RCC 7860 (cell line): ENCODE measurements at regions not wholly inside any gene's neighbourhood (a gene's known extent, or its start where the extent isn't known, plus 50 kb on each side); places are given as distances from the start of the nearest gene placed in this dataset.

Source experiments
- DNase-seq: peaks from one replicate; pipeline ENCODE4 v3.0.0-alpha.2; 2015; ENCODE audit warnings: low spot score
- FAIRE-seq: peaks from 2 replicates; lab custom pipeline; 2012; peaks lifted over from hg19 to GRCh38; lab: Jason Lieb, UNC

DNA sequence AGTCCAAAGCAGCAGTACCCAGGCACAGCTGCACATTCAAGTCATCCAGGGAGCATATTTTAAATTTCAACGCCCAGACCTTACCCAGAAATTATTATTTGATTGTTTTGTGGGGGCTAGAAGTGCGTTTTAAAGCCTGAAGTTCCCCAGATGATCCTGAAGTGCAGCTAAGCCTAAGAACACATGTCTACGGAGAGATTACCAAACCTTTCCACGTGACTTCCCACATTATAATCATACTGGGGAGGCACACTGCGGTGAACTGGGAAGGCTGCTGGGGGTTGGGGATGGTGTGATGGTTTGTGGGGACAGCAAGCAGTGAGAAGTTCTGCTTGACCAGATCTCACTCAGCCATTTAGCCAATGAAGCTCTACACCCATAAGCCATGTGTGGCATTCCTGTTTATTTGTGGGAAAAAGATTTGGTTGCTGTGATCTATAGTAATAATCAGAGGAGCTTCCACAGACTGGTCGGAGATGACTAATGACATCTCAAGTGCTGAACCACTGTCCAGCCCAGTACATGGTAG is 93.4 kb upstream of the CDH6 start:
- FAIRE-seq (peak; percentile 100), DNase-seq (peak; percentile 97)

DNA sequence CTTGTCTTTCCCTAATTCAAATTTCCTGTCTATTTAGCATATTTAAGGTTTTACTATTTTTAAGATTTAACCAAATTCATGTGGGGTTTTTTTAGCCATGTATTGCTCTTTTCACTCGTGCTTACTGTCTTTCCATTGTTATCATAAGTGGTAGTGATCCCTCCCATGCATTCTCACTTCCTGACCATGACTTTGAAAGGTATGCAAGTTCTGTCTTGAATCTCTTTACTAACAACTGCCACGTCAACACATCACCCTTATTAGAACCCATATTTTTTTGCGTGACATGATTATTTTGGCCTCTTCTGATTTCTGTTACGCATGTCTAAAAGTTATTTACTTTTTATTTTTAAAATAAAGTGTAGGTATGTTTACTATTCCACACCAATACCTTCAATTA is 94.7 kb upstream of the CDH6 start:
- DNase-seq: no peak
- peak; percentile 68 for FAIRE-seq

DNA sequence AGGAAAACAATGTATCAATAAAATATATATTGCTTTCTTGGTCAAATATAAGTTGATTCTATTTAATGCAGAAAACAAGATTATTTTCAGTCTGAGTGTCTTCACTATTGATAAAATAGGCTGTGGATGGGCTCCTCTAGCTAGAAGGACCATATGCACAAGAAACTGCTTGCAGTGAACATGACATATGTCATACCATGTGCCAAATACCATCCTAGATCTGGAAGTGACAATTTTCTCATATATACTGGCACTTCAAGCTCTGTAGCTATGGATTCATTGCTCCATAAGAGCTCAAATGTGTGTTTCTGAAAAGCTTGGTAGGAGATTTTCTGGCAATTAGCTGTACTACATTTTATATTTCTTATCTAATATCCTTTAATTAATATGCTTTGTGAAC is 95.6 kb upstream of the CDH6 start:
- DNase-seq (no peak), FAIRE-seq (no peak)

DNA sequence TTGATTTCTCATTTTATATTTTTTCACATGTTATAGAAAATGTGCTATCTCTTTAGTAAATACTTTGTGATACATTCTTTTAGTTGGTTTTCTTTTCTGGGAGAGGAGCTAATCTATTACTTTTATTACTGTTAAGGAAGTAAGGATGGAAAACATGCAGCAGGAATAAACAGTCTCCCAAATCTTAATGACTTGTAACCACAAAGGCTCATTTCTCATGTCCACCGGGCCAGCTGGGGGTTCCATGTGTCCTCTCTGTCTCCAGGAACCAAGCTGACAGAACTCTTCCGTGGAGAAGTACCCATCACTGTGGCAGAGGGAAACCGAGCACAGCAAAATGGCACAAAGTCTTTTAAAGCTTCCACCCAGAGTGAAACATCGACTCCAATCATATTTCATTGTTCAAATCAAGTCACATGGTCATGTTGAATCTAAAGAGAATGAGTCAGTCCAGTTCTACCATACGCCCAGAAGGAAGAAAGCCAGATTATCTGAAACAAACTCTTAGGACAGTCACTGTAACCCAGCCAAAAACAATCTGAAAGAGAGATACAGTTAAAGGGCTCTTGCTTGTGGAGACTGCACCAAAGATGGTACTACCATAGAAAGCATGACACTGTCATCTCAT is 97.1 kb upstream of the CDH6 start:
- FAIRE-seq: peak; percentile 90

DNA sequence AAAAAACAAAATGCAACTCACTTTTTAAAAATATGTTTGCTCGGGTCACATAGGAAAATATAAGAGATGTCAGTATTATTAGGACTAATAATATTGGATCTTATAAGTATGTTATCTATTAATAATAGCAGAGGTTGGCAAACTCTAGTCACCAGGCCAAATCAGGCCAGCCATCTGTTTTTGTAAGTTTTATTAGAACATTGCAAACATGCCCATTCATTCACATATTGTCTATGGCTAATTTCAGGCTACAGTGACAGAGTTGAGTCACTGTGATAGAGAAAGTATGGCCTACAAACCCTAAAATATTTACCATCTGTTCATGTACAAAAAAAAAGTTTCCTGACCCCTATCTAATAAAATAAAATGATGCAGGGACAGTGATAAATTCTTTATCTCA is 97.7 kb upstream of the CDH6 start:
- FAIRE-seq (no peak), DNase-seq (no peak)

More for the DNA sequence above, 97.1 kb upstream of the CDH6 start:
- DNase-seq: peak; percentile 55

DNA sequence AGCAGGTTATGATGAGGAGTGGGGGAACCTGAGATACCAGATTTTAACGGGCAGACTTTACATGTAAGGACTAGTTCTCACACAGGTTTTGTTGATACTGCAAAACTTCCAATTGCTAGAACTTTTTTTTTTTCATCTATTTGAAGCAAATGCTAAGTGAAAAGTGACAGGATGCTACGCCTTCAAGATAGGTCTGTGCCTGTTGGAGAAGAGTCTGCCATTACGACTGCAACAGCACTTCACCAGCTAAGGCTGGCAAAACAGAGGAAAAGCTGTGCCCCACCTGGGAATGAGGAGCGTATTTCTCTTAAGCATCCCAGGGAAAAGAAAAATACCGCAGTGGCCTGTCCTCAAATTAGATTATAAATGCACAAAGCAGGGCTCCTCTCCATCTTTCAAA is 102.0 kb upstream of the CDH6 start:
- no peak for FAIRE-seq
- DNase-seq: no peak

DNA sequence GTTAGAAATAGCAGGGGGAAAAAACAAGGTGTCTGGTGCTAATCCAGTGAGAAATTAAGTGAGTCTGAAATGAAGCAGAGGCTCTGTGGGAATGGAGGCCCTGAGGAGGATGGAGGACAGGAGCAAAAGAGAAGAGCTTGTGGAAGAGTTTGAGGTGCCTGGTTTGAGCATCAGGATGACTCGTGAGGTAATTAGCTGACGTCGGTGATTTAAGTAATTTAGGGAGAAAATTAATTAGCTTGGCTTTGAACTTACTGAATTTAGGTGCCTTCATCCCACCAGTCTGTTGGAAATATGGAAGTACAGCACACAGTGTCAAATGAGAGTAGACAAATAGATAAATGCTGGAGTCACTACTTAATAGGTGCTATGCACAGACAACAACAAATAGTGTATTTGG is 103.0 kb upstream of the CDH6 start:
- no peak for FAIRE-seq
- DNase-seq: no peak

DNA sequence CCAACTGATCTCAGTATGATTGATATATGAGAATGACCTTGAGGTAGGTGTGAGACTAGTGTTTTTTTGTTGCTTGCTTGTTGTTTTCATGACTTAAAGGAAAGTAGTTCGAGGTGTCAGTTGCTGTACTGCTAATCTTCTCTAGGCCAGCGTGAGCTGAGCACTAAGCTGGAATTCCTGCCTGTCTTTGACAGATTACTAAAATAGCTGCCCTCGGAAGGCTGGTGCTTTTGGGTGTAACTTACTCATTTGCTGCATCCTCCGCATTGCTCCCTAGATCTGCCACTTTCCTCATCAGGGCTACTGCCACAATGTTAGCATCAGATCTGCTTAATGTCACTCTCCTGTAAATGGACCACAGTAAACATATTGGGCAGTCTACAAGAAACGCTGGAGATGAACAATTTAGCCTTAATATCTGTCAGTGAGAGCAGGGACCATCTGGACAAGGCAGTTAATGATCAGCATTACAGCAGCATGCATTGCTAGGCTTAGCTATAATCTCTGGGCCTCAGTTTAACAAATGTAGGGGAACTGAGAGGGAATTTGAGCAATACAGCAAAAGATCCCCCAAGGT is 106.6 kb upstream of the CDH6 start:
- no peak for DNase-seq
- FAIRE-seq: no peak

DNA sequence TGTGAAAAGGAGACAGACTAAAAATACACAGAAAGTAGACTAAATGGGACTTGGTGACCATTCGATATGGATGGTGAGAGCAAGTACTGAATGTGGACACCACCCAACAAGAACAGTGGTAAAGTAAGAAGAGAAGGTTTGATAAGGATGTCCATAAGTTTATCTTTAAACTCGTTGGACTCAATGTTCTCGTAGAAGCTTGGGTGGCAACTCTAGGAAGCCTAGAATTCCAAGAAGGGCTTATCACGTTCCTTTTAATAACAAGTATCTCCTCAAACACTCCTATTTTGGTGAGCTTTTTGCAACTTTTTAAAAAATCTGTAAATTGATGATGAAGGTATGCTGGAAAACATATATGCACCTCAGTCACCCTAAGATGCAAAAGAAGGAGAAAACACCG is 108.6 kb upstream of the CDH6 start:
- FAIRE-seq (no peak), DNase-seq (no peak)

DNA sequence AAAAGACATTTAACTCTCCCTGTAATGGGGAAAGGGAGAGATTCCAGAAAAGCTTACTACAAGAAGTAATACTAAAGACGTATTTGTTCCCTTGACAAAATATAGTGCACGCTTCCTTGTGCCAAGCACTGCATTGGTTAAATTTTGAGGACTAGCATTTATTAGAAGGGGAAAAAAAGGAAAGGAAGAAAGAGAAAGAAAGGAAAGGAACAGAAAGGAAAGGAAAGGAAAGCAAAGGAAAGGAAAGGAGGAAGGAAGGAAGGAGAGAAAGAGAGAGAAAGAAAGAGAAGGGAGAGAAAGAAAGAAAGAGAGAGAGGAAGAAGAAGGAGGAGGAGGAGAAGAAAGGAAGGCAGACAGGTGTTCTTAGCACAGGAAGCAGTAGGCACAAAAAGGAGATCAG is 110.1 kb upstream of the CDH6 start:
- DNase-seq: no peak
- FAIRE-seq: no peak

DNA sequence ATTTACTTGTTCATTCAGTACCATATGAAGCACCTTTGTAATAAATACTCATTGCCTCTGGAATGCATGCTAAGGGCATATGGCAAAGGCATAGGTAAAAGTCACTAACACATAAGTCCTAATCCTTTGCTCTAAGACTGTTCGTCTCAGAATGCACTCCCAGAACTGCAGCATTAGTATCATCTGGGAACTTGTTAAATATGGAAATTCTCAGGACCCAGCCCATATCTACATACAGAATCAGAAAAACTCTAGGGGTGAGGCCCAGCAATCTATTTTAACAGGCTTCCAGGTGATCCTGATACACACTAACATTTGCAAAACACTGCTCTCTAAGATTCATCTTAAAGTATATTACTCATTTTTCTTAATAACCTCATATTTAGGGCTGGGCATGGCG is 113.8 kb upstream of the CDH6 start:
- no peak for FAIRE-seq

DNA sequence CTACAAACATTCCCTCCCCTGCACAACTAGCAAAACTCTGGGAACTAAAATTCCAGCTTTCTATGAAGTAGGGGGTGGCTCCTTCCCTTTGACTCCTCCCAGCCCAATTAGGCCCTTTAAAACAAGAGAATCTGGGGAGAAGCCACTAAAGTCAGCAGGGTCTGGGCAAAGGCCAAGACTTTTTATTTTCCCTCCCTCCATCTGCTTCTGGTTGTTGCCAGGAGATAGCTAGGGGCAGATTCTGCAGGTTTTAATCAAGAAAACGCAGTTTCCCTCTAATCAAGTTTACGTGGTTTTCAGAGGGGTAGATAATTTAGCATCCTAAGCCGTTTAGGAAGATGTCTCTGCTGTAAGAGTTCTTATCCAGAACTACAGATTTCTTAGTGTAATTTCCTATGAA is 114.5 kb upstream of the CDH6 start:
- no peak for DNase-seq
- FAIRE-seq: no peak

More for the DNA sequence above, 113.8 kb upstream of the CDH6 start:
- DNase-seq: no peak

DNA sequence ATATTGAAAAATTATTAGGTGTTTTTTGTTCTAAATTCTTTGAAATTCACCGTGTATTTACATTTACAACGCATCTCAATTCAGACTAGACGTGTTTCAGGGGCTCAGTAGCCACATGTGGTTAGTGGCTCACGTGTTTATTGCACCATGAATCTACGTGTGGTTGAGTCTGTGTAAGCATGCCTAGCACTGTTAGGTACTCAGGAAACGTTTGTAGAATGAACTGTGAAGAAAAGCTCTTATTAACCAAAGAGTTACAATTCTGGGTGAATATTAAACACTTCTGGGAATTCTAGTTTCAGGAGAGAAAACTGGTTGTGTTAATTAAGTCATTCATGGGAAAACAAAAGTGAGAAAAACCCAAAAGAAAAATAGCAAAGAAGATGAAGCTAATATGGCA is 117.5 kb upstream of the CDH6 start:
- no peak for DNase-seq
- FAIRE-seq: no peak

DNA sequence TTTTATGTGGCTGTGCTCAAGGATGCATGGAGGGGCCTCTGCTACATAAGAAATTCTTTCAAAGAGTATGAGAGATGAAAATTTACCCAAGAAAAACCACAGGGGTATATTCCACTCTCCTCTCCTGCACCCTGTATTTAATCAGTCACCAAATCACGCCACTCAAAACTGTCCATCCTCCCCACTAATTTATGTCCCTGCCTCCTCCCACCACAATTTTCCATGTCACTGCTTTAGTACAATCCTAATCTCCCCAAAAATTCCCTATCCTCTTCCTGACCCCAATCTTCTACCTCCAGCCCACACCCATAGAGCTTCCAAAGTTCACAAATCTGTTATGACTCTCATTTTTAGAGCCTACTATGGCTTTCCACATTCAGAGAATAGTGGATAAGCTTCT is 125.2 kb upstream of the CDH6 start:
- DNase-seq (no peak), FAIRE-seq (no peak)

DNA sequence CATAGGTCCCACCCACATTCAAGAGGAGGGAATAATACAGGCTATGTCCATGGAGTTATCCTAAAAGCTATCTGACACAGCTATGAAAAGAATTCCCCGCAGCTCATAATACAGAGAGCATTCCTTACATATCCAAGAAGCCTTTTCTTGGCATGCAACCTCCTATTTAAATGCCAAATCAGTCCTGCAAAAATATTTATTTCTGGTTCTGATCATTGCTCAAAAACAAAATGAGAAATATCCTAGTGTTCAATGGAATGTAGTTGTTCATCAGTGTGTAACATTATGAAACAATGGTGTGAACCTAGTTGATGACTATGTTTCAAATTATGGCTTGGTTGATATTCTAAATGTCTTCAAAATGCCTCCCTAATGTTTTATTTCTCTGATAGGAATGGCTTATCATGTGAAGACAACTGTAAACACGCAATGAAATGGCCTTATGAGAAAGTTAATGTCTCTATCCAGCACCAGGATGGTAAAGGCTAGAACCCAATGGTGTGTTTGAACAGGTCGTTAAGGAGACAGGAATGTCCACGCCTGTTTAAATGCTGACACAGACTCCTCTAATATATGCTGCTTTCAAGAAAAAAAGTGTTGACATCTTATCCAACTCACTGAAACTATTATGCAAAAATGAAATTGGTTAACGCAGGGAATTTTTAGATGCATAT is 126.7 kb upstream of the CDH6 start:
- FAIRE-seq: no peak
- DNase-seq: no peak

DNA sequence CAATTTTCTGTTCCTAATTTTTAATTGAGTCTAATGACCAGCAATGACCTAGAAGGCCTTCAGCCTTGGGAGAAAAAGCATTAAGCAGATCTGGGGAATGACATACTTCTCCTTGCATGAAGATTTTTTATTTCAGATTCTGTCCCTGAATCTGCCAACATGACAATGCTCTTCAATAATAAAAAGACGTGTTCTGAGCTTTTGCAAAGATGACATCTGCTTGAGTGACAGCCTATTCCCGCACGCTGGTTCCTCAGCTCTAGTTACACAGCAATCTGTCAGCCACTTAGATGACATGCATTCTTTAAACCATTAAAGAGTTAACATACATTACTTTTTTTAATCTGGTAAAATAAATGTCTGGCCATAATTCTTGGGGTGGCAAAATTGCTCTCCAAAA is 129.3 kb upstream of the CDH6 start:
- no peak for FAIRE-seq
- no peak for DNase-seq

DNA sequence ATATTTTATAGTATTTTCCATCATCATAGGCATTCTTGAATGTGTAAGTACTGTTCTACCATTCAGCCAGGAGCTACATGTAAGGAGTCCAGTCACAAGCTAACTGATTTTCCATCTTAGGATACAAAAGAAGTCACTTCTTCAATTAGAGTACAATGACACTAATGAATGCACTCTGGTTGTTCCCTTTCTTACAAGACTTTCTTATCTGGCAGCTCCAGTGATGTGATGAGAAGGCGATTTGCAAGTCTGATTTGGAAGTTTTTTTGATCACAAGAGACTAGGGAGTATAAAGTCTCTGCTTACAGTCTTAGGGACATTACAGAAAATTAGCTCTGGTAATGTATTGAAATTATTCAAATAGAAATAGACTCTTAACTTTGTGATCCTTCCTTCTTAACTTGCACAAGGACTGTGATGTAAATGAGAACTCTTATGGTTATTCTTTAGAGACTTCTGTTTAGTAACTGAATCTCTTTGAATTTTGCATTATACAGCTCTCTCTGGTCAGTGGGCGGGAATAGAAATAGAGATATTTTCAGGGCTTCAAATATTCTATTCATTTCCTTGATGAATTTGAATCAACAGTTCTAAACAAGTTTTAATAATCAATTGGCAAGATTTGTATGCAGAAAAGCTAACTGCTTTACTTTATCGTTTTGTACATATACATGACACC is 130.4 kb upstream of the CDH6 start:
- DNase-seq (no peak), FAIRE-seq (no peak)

DNA sequence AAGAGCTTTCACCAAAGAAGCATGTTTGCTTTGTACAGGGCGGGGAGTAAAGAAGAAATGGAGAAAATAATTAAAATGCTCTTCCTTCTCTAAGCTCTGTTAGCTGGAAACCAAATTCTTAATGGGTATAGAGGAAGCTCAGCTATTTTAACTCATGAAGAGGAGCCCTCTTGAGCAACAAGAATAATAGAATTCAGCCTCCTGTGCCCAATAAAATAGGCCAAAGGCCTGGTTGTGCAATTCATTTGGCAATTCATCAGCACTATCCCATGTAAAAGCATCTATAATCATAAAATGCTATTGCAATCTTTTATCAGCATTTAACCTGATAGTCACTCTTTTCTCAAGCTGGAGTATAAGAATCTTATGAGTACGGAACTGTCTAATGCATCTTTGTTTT is 133.6 kb upstream of the CDH6 start:
- no peak for DNase-seq
- no peak for FAIRE-seq

DNA sequence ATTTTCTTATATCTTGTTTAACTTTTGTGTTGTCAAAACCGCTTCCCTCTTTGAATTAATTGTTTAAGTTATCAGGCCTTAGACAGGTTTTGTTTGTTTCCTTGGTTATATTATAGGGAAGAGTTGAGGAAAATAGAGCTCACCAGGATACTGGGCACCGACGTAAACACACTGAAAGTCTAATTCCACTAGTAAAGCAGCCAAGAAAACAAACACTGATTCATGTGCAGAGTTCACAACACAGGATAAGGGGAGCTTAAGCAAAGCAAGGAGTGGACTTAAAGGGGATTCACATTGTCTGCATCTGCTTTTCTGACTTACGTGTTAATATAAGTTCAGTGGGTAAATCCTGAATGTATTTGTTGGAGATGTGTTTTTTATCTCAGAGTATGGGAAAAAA is 139.0 kb upstream of the CDH6 start:
- FAIRE-seq: no peak
- DNase-seq: no peak

DNA sequence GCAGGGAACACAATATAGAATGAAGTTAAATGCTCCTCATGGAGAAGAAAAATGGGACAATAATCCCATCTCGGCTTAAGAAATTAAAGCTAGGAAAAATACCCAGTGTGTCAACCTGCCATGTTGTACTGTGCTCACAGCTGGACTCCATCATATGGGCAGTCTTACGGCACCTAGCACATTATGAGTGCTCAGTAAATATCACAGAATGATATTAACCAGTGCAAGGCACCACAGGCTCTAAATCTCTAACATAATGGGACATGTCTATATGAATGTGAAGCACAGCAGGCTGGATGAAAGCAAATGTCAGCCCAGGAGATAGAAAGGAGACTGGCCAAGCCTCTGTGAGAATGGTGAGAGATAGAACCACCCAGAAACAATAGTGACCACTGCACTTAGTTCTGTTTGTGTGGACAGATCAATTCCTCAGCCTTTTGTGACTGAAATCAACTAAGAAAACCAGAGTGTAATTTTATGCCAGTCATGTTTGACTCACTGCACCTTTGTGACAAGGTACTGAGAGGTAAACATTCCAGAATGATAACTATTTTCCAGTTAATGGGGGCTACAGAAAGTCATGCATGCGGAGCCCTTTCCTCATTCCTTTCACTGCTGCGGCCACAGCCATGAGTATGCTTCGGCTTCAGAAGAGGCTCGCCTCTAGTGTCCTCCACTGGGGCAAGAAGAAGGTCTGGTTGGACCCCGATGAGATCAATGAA is 140.4 kb upstream of the CDH6 start:
- FAIRE-seq (no peak), DNase-seq (no peak)

DNA sequence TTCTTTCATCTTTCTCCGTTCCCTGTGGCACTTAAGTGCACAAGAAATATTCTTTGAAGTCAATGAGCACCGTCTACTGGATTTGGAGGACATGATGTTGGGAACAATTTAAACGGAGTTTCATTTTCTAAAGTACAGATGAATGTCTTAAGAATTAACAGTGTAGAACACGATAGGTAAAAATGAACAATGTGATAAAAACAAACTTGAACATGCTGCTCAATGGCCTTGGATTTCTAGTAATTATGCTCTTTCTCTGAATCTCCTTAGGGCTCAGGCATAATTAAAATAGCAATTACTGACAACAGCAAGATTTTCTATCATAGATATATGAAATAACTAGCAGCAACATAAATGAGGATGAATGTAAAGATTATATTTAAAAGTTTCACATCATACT is 142.2 kb upstream of the CDH6 start:
- DNase-seq: no peak
- no peak for FAIRE-seq
